ENCODE measurements at regions not wholly inside any gene's neighbourhood (a gene's known extent, or its start where the extent isn't known, plus 50 kb on each side); places are given as distances from the start of the nearest gene placed in this dataset.

DNA sequence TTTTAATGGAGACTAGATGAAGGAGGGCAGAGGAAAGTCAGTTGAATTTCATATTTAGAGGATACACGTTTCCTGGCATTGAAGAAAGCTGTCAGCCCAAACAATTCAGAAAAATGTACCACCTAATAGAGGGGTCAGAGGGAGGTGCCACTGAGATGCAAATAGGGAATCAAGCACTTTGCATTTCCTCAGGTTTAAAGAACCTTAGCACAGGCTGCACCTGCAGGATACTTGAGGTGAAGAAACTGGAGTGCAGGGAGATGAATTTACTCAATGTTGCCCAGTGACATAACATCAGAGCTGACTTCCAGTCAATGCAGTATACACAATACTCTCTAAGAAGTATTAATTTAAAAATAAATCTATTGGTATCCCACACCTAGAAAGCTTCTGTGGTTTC is 67.0 kb upstream of the MAST4 start:
- DNase-seq (ENCODE audit: low read depth): no peak
- no peak overlapping the region for H3K4me3 ChIP-seq (ENCODE audit: low read depth, low read length)
- no peak for TF ChIP-seq POLR2A (IDR thresholded peaks at IDR 0.05; ENCODE audit: extremely low read depth, insufficient read length)
- no peak for TF ChIP-seq MYC (IDR thresholded peaks at IDR 0.05; ENCODE audit: low read depth, low read length)
- TF ChIP-seq, protein P1, sequence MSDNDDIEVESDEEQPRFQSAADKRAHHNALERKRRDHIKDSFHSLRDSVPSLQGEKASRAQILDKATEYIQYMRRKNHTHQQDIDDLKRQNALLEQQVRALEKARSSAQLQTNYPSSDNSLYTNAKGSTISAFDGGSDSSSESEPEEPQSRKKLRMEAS (IDR thresholded peaks at IDR 0.05; ENCODE audit: low read depth, low read length): no peak
- TF ChIP-seq, protein P2, sequence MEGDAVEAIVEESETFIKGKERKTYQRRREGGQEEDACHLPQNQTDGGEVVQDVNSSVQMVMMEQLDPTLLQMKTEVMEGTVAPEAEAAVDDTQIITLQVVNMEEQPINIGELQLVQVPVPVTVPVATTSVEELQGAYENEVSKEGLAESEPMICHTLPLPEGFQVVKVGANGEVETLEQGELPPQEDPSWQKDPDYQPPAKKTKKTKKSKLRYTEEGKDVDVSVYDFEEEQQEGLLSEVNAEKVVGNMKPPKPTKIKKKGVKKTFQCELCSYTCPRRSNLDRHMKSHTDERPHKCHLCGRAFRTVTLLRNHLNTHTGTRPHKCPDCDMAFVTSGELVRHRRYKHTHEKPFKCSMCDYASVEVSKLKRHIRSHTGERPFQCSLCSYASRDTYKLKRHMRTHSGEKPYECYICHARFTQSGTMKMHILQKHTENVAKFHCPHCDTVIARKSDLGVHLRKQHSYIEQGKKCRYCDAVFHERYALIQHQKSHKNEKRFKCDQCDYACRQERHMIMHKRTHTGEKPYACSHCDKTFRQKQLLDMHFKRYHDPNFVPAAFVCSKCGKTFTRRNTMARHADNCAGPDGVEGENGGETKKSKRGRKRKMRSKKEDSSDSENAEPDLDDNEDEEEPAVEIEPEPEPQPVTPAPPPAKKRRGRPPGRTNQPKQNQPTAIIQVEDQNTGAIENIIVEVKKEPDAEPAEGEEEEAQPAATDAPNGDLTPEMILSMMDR (IDR thresholded peaks at IDR 0.05; ENCODE audit: low read depth, low read length): no peak

DNA sequence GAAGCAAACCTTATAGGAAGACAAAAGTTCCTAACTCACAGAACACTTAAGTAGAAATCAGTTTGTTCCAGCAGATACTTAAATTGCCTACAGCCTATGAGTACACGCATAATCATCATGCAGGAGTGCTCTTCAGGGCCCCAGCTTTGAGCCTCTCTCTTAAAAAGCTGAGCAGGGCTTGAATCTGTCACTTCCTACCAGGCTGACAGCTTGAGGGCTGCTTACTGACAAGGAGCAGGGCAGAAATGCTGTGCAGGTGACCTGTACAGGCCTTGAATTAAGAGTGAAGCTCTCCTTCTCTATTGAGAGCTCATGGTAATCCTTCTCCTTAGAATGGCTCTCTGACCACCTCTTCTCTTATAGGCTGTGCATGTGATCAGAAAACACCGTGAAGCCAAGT is 66.5 kb upstream of the MAST4 start:
- no peak for DNase-seq (ENCODE audit: low read depth)
- TF ChIP-seq POLR2A (IDR thresholded peaks at IDR 0.05; ENCODE audit: extremely low read depth, insufficient read length) (no peak), MYC (IDR thresholded peaks at IDR 0.05; ENCODE audit: low read depth, low read length) (no peak)
- TF ChIP-seq, protein P1 (IDR thresholded peaks at IDR 0.05; ENCODE audit: low read depth, low read length): no peak
- TF ChIP-seq, protein P2 (IDR thresholded peaks at IDR 0.05; ENCODE audit: low read depth, low read length): no peak
- H3K4me3 ChIP-seq (ENCODE audit: low read depth, low read length): no peak overlapping the region

DNA sequence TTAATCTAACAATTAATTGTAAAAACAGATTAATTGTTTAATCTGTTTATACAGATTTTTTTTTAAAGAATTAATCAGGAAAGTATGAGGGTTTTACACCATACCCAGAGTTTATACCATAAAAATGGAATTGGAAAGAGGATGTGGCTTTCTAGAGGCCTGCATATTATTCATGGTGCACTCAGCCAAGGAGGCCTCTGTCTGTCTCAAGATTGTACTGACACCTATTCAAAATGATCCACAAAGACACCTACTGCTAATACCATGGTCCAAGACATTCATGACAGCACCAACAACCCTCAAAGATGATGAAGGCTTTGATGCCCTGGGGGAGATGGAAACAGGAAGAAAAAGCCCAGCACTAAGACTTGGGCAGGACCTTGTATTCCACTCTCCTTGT is 58.1 kb upstream of the MAST4 start:
- no peak for DNase-seq (ENCODE audit: low read depth)
- TF ChIP-seq POLR2A (IDR thresholded peaks at IDR 0.05; ENCODE audit: extremely low read depth, insufficient read length): no peak
- TF ChIP-seq MYC (IDR thresholded peaks at IDR 0.05; ENCODE audit: low read depth, low read length): no peak
- TF ChIP-seq, protein P1 (IDR thresholded peaks at IDR 0.05; ENCODE audit: low read depth, low read length): no peak
- TF ChIP-seq, protein P2 (IDR thresholded peaks at IDR 0.05; ENCODE audit: low read depth, low read length): no peak
- no peak overlapping the region for H3K4me3 ChIP-seq (ENCODE audit: low read depth, low read length)

DNA sequence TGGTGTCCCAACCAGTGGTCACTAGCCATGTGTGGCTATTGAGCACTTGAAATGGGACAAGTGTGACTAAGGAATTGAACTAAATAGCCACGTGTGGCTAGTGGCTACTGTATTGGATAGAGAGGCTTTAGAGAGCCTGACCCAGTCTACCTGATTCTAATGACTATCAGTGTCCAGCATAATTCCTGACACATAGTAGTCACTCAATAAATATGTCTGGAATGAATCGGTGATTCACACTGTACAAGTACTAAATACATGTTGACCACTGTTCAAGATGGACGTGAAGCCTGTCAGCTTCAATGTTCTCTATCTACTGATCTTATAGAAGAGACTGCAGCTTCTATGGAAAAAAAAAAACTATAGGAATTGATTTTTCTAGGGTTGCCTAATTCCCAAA is 57.7 kb upstream of the MAST4 start:
- TF ChIP-seq, protein P2 (IDR thresholded peaks at IDR 0.05; ENCODE audit: low read depth, low read length): no peak
- no peak for TF ChIP-seq MYC (IDR thresholded peaks at IDR 0.05; ENCODE audit: low read depth, low read length)
- TF ChIP-seq, protein P1 (IDR thresholded peaks at IDR 0.05; ENCODE audit: low read depth, low read length): no peak
- TF ChIP-seq POLR2A (IDR thresholded peaks at IDR 0.05; ENCODE audit: extremely low read depth, insufficient read length): no peak
- H3K4me3 ChIP-seq (ENCODE audit: low read depth, low read length): no peak overlapping the region
- DNase-seq (ENCODE audit: low read depth): no peak

DNA sequence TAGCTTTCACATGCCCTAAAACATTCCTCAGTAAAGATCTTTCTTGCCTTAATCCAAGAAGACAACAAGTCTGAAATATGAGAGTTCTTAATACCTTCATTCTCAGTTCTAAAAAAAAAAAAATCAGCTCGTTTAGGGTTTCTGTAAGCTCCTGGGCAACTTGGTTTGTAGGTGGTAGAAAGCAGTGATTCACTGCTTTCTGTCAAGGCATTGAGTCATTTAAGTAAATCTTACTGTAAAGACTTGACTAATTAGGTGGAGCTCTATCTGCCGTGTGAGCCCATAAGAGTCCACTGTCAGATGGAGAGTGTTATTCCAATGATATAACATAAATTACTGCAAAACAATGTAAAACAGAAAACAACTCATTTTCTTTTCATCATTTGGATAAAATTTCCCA is 56.1 kb upstream of the MAST4 start:
- no peak overlapping the region for H3K4me3 ChIP-seq (ENCODE audit: low read depth, low read length)
- no peak for TF ChIP-seq MYC (IDR thresholded peaks at IDR 0.05; ENCODE audit: low read depth, low read length)
- no peak for TF ChIP-seq POLR2A (IDR thresholded peaks at IDR 0.05; ENCODE audit: extremely low read depth, insufficient read length)
- TF ChIP-seq, protein P1 (IDR thresholded peaks at IDR 0.05; ENCODE audit: low read depth, low read length): no peak
- TF ChIP-seq, protein P2 (IDR thresholded peaks at IDR 0.05; ENCODE audit: low read depth, low read length): no peak
- DNase-seq (ENCODE audit: low read depth): no peak

DNA sequence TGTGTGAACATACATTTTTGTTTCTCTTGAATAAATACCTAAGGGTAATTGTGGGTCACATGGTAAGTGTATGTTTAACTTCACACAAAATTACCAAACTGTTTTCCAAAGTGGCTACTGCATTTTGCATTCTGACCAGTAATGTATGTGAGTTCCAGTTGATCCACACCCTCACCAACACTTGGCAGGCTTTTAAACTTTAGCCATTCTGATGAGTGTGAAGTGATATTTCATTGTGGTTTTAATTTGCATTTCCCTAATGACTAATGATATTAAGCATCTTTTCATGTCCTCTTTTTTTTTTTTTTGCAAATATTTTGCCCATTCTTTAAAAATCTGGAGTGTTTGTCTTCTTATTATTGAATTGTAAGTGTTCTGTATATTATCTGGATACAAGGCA is 53.5 kb upstream of the MAST4 start:
- DNase-seq (ENCODE audit: low read depth): no peak
- no peak overlapping the region for H3K4me3 ChIP-seq (ENCODE audit: low read depth, low read length)
- TF ChIP-seq, protein P1 (IDR thresholded peaks at IDR 0.05; ENCODE audit: low read depth, low read length): no peak
- TF ChIP-seq, protein P2 (IDR thresholded peaks at IDR 0.05; ENCODE audit: low read depth, low read length): no peak
- TF ChIP-seq POLR2A (IDR thresholded peaks at IDR 0.05; ENCODE audit: extremely low read depth, insufficient read length) (no peak), MYC (IDR thresholded peaks at IDR 0.05; ENCODE audit: low read depth, low read length) (no peak)

All from NB4 (cell line).